HepG2 (cell line): ENCODE measurements at regions not wholly inside any gene's neighbourhood (a gene's known extent, or its start where the extent isn't known, plus 50 kb on each side); places are given as distances from the start of the nearest gene placed in this dataset.

Experiments used
- ATAD3A ChIP-seq: sonication (generic); formaldehyde crosslinking; IDR thresholded peaks from 2 replicates; pipeline ENCODE4 v1.4.0; 2020; ENCODE audit warnings: missing genetic modification reagents
- CENPBD1 ChIP-seq: sonication (generic); formaldehyde crosslinking; IDR thresholded peaks from 2 replicates; pipeline ENCODE4 v1.8.0; 2022; ENCODE audit warnings: missing genetic modification reagents, low read depth, mild to moderate bottlenecking, borderline replicate concordance
- STAT6 ChIP-seq: sonication (generic); formaldehyde crosslinking; IDR thresholded peaks from 2 replicates; pipeline ENCODE4 v1.4.0; 2020; ENCODE audit warnings: missing genetic modification reagents, mild to moderate bottlenecking, borderline replicate concordance
- TFAP4 ChIP-seq: sonication (generic); IDR thresholded peaks from 2 replicates; pipeline ENCODE4 v1.6.1; 2016; ENCODE audit warnings: low read depth, borderline replicate concordance
- ZHX2 ChIP-seq, 2 experiments: sonication (generic) in 1 of 2; formaldehyde crosslinking in 1 of 2; IDR thresholded peaks; 2 replicates each; pipeline versions ENCODE4 v1.6.1 to v1.9.0; 2014 to 2022; ENCODE audit warnings: antibody characterized with exemption in 1 of 2, borderline replicate concordance in 1 of 2, inconsistent platforms in 1 of 2, low read depth in 1 of 2, missing genetic modification reagents in 1 of 2
- ZMYM4 ChIP-seq: sonication (generic); formaldehyde crosslinking; IDR thresholded peaks from 2 replicates; pipeline ENCODE4 v1.8.1; 2023; ENCODE audit warnings: mild to moderate bottlenecking, missing genetic modification reagents
- ZNF160 ChIP-seq: sonication (generic); formaldehyde crosslinking; IDR thresholded peaks from 2 replicates; pipeline ENCODE4 v1.8.0; 2022; ENCODE audit warnings: mild to moderate bottlenecking, inconsistent platforms, missing genetic modification reagents
- ZNF770 ChIP-seq: sonication (generic); formaldehyde crosslinking; IDR thresholded peaks from 2 replicates; pipeline ENCODE4 v1.5.0; 2020; ENCODE audit warnings: mild to moderate bottlenecking, missing genetic modification reagents
- ZNF776 ChIP-seq: sonication (generic); formaldehyde crosslinking; IDR thresholded peaks from 2 replicates; pipeline ENCODE4 v1.4.0; 2020; ENCODE audit warnings: mild to moderate bottlenecking, missing genetic modification reagents

GRCh38 chr3:188058569-188059184 is 95.3 kb upstream of the LPP start (continued):
- no peak for TF ChIP-seq ZHX2 (IDR thresholded peaks at IDR 0.05; ENCODE audit: low read depth)
- TF ChIP-seq ZHX2 (CRISPR knock-in tag; IDR thresholded peaks at IDR 0.05; ENCODE audit: borderline replicate concordance) = no peak
- no peak for TF ChIP-seq ATAD3A (CRISPR knock-in tag)
- peak; percentile 84 for TF ChIP-seq TFAP4
- TF ChIP-seq ZMYM4 (CRISPR knock-in tag) = 0 out of 2 replicates have a peak, but pooled peaks have one; percentile 15
- no peak for TF ChIP-seq ZNF160 (CRISPR knock-in tag)
- no peak for TF ChIP-seq CENPBD1 (CRISPR knock-in tag)
- no peak for TF ChIP-seq STAT6 (CRISPR knock-in tag)
- TF ChIP-seq ZNF770 (CRISPR knock-in tag) = no peak
- TF ChIP-seq ZNF776 (CRISPR knock-in tag) = no peak
